NCI-H1417 (cell line): ENCODE measurements at regions not wholly inside any gene's neighbourhood (a gene's known extent, or its start where the extent isn't known, plus 50 kb on each side); places are given as distances from the start of the nearest gene placed in this dataset.
"Not testable (repeated sequence)": the region's sequence is repeated elsewhere in the genome, so short reads cannot be mapped to it uniquely, and the experiment has no call there.

Experiments used
- DNase-seq, 3 experiments: peaks; one replicate each; lab custom pipeline; 2025; lab: John Stamatoyannopoulos, UW

- peak in 1 of 3 experiments; percentile 6 for DNase-seq
Measured at GRCh38 chr3:106398891-106399600, 530.2 kb upstream of the CBLB start.

GRCh38 chr3:106399761-106400160 is 530.9 kb upstream of the CBLB start:
- no peak for DNase-seq

- no peak for DNase-seq
Measured at GRCh38 chr3:106401666-106402490, 533.1 kb upstream of the CBLB start.

GRCh38 chr3:106403371-106404145 is 534.7 kb upstream of the CBLB start:
- DNase-seq: peak in 1 of 3 experiments; percentile 15

GRCh38 chr3:106413683-106414082 is 544.9 kb upstream of the CBLB start:
- no peak for DNase-seq

- DNase-seq: no peak
Measured at GRCh38 chr3:106420628-106421027, 551.8 kb upstream of the CBLB start.

- no peak for DNase-seq
Measured at GRCh38 chr3:106421426-106421825, 552.6 kb upstream of the CBLB start.

- no peak for DNase-seq
Measured at GRCh38 chr3:106421909-106422308, 553.1 kb upstream of the CBLB start.

- no peak for DNase-seq
Measured at GRCh38 chr3:106423321-106424225, 554.8 kb upstream of the CBLB start.

- no peak for DNase-seq
Measured at GRCh38 chr3:106425026-106425425, 556.2 kb upstream of the CBLB start.

GRCh38 chr3:106425916-106426315 is 557.1 kb upstream of the CBLB start:
- DNase-seq: no peak

GRCh38 chr3:106428565-106428994 is 559.8 kb upstream of the CBLB start:
- no peak for DNase-seq

GRCh38 chr3:106431721-106432120 is 562.9 kb upstream of the CBLB start:
- no peak for DNase-seq

- DNase-seq: no peak
Measured at GRCh38 chr3:106435899-106436453, 567.2 kb upstream of the CBLB start.

GRCh38 chr3:106438887-106439286 is 570.1 kb upstream of the CBLB start:
- DNase-seq: peak in 2 of 3 experiments; percentile 36 to 87

GRCh38 chr3:106440672-106441071 is 571.9 kb upstream of the CBLB start:
- peak in 1 of 3 experiments; percentile 21 for DNase-seq

GRCh38 chr3:106446271-106446670 is 577.5 kb upstream of the CBLB start:
- no peak for DNase-seq

GRCh38 chr3:106447723-106448301 is 579.0 kb upstream of the CBLB start:
- DNase-seq: no peak

GRCh38 chr3:106448372-106448966 is 579.7 kb upstream of the CBLB start:
- DNase-seq: not testable (repeated sequence)

GRCh38 chr3:106452096-106452495 is 583.3 kb upstream of the CBLB start:
- no peak for DNase-seq
